ENCODE measurements at regions not wholly inside any gene's neighbourhood (a gene's known extent, or its start where the extent isn't known, plus 50 kb on each side); places are given as distances from the start of the nearest gene placed in this dataset.

DNA sequence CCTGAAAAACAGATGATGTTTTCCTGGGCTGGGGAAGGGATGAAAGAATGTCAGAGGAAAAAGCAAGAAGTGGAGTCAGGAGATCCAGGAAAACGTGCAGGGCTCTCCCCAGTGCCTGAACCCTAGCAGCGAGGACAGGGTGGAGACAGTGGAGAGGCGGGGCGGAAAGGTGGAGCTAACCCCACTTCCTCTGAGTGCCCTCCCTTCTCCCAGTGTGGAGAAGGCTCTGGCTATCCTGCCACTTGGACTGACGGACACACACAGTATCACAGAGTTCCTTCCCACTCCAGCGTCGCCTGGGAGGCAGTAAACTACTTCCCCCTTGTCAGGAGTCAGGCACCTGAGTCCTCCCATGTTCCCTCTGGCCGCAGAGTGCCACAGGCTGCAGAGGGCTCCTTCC lies 125.3 kb upstream of the CHRNA7 start:
- Histone ChIP-seq H3K79me2 (ENCODE audit: low read length) (no peaks in the 10 kb centered on the region), H3K27me3 (ENCODE audit: low read length) (peaks cover 14% of the 10 kb centered on the region), H2AFZ (ENCODE audit: low read length) (no peak overlapping the region), H3K27ac (ENCODE audit: low read length) (no peak overlapping the region), H3K36me3 (ENCODE audit: low read depth, low read length) (no peaks in the 10 kb centered on the region), H4K20me1 (ENCODE audit: low read length) (no peaks in the 10 kb centered on the region), H3K4me2 (ENCODE audit: low read length) (no peak overlapping the region), H3K9me3 (ENCODE audit: low read length) (no peaks in the 10 kb centered on the region), H3F3A (ENCODE audit: low read length, unreplicated experiment) (no peaks in the 10 kb centered on the region), H3K4me1 (ENCODE audit: insufficient read depth, low read length) (no peaks in the 10 kb centered on the region), H3K9ac (ENCODE audit: low read length) (no peak overlapping the region), H3K4me3 (ENCODE audit: low read length) (no peak overlapping the region), H3K9me2 (replicated peaks; ENCODE audit: low read length) (no peaks in the 10 kb centered on the region)
- ChIA-PET POLR2A (ENCODE audit: unreplicated experiment) (no interaction called here), CTCF (no interaction called here)
- no peak for DNase-seq
- TF ChIP-seq CTCF (conservative IDR thresholded peaks at IDR 0.05; ENCODE audit: low read depth, low read length) = no peak
- TF ChIP-seq EZH2 (IDR thresholded peaks at IDR 0.05; ENCODE audit: low read length, unreplicated experiment) = no peak
- TF ChIP-seq EZH2phosphoT487 (IDR thresholded peaks at IDR 0.05; ENCODE audit: borderline replicate concordance, low read length) = no peak
- no peak for ATAC-seq
- intact Hi-C loops (cut with micrococcal nuclease) = no loop called here
- BruUV-seq (replicated peaks) = no TSS peak

DNA sequence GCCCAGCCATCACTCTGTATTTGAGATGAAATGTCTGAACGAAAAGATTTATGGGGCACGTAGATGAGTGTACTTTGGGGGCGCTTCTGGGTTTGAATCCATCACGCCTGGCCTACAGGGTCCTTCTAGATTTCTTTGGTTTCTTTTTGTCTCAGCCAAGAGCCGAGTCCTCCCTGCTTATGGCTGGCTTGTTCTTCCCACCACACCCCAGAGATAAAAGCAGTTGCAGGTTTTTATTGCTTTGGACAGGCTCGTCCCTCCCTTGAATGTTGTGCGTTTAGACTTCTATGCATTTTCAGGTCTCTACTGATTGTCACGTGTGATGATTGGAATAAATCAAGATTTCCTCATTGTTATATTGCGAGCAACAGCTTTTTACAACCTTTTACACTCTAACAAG lies 104.8 kb upstream of the CHRNA7 start:
- H3K9me2 ChIP-seq (replicated peaks; ENCODE audit: low read length) = no peaks in the 10 kb centered on the region
- DNase-seq (no peak), ATAC-seq (no peak)
- CTCF ChIA-PET = no interaction called here
- H4K20me1 ChIP-seq (ENCODE audit: low read length) = no peaks in the 10 kb centered on the region
- no peaks in the 10 kb centered on the region for H3K36me3 ChIP-seq (ENCODE audit: low read depth, low read length)
- H3K4me1 ChIP-seq (ENCODE audit: insufficient read depth, low read length) = no peaks in the 10 kb centered on the region
- H3K9me3 ChIP-seq (ENCODE audit: low read length) = 0 out of 2 replicates have a peak, but pooled peaks cover 4% of the 10 kb centered on the region
- no peak overlapping the region for H3K4me3 ChIP-seq (ENCODE audit: low read length)
- no peak overlapping the region for H3K4me2 ChIP-seq (ENCODE audit: low read length)
- intact Hi-C loops (cut with micrococcal nuclease) = no loop called here
- H3K79me2 ChIP-seq (ENCODE audit: low read length) = no peaks in the 10 kb centered on the region
- POLR2A ChIA-PET (ENCODE audit: unreplicated experiment) = no interaction called here
- no peak overlapping the region for H2AFZ ChIP-seq (ENCODE audit: low read length)
- H3K27ac ChIP-seq (ENCODE audit: low read length) = no peak overlapping the region
- H3K27me3 ChIP-seq (ENCODE audit: low read length) = peaks cover 21% of the 10 kb centered on the region
- TF ChIP-seq CTCF (conservative IDR thresholded peaks at IDR 0.05; ENCODE audit: low read depth, low read length) (no peak), EZH2 (IDR thresholded peaks at IDR 0.05; ENCODE audit: low read length, unreplicated experiment) (no peak), EZH2phosphoT487 (IDR thresholded peaks at IDR 0.05; ENCODE audit: borderline replicate concordance, low read length) (no peak)
- no TSS peak for BruUV-seq (replicated peaks)
- no peak overlapping the region for H3K9ac ChIP-seq (ENCODE audit: low read length)
- no peaks in the 10 kb centered on the region for H3F3A ChIP-seq (ENCODE audit: low read length, unreplicated experiment)

GRCh38 chr15:31930967-31931366 lies 99.3 kb upstream of the CHRNA7 start:
- POLR2A ChIA-PET (ENCODE audit: unreplicated experiment) = no interaction called here
- H3K79me2 ChIP-seq (ENCODE audit: low read length) = no peaks in the 10 kb centered on the region

More at GRCh38 chr15:31930967-31931366, 99.3 kb upstream of the CHRNA7 start:
- H3K27ac ChIP-seq (ENCODE audit: low read length) = no peak overlapping the region
- no peaks in the 10 kb centered on the region for H3K36me3 ChIP-seq (ENCODE audit: low read depth, low read length)
- no peaks in the 10 kb centered on the region for H3K4me1 ChIP-seq (ENCODE audit: insufficient read depth, low read length)
- no peak for ATAC-seq
- intact Hi-C loops (cut with micrococcal nuclease) = no loop called here
- H3K9ac ChIP-seq (ENCODE audit: low read length) = no peak overlapping the region
- H3K27me3 ChIP-seq (ENCODE audit: low read length) = peaks cover 31% of the 10 kb centered on the region
- no peak overlapping the region for H3K4me2 ChIP-seq (ENCODE audit: low read length)
- H3K4me3 ChIP-seq (ENCODE audit: low read length) = no peak overlapping the region
- no peaks in the 10 kb centered on the region for H3F3A ChIP-seq (ENCODE audit: low read length, unreplicated experiment)
- DNase-seq = no peak
- H3K9me3 ChIP-seq (ENCODE audit: low read length) = 0 out of 2 replicates have a peak, but pooled peaks cover 1% of the 10 kb centered on the region
- no peak overlapping the region for H2AFZ ChIP-seq (ENCODE audit: low read length)
- no peaks in the 10 kb centered on the region for H4K20me1 ChIP-seq (ENCODE audit: low read length)
- no peaks in the 10 kb centered on the region for H3K9me2 ChIP-seq (replicated peaks; ENCODE audit: low read length)
- TF ChIP-seq CTCF (conservative IDR thresholded peaks at IDR 0.05; ENCODE audit: low read depth, low read length) (no peak), EZH2phosphoT487 (IDR thresholded peaks at IDR 0.05; ENCODE audit: borderline replicate concordance, low read length) (no peak), EZH2 (IDR thresholded peaks at IDR 0.05; ENCODE audit: low read length, unreplicated experiment) (no peak)
- BruUV-seq (replicated peaks) = no TSS peak
- CTCF ChIA-PET = no interaction called here

All from PC-3 (cell line).